DND-41 (cell line): ENCODE measurements at regions not wholly inside any gene's neighbourhood (a gene's known extent, or its start where the extent isn't known, plus 50 kb on each side); places are given as distances from the start of the nearest gene placed in this dataset.

Experiments
- EZH2 ChIP-seq: IDR thresholded peaks from 3 replicates; pipeline ENCODE4 v1.6.1; 2012; ENCODE audit warnings: borderline replicate concordance, low read depth, mild to moderate bottlenecking, moderate library complexity, low read length, inconsistent platforms; ENCODE audit not compliant: severe bottlenecking
- TF ChIP-seq, protein P1 (sequence below): IDR thresholded peaks from 2 replicates; pipeline ENCODE4 v1.5.1; 2012; ENCODE audit warnings: borderline replicate concordance, low read length, moderate library complexity, mild to moderate bottlenecking; ENCODE audit not compliant: poor library complexity, severe bottlenecking; ENCODE audit errors: extremely low read depth

DNA sequence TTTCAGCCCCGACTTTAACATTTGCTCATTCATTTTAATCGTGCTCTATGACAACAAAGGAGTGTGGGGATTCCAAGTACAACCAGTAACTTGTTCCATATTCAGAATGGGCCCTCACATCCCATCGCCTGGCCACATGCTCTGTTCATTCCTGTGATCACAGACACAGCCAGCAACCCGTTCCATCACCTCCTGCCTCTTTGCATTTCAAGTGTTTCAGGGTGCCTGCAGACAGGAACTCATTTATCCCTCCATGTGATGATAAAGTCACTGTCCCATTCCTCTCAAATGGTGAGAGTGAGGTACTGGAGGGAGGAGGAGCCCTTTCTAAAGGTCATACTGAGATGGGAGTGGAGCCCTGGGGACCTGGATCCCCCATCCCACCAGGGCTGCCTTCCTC, 571.1 kb downstream of the MAT2B start:
- TF ChIP-seq, protein P1, sequence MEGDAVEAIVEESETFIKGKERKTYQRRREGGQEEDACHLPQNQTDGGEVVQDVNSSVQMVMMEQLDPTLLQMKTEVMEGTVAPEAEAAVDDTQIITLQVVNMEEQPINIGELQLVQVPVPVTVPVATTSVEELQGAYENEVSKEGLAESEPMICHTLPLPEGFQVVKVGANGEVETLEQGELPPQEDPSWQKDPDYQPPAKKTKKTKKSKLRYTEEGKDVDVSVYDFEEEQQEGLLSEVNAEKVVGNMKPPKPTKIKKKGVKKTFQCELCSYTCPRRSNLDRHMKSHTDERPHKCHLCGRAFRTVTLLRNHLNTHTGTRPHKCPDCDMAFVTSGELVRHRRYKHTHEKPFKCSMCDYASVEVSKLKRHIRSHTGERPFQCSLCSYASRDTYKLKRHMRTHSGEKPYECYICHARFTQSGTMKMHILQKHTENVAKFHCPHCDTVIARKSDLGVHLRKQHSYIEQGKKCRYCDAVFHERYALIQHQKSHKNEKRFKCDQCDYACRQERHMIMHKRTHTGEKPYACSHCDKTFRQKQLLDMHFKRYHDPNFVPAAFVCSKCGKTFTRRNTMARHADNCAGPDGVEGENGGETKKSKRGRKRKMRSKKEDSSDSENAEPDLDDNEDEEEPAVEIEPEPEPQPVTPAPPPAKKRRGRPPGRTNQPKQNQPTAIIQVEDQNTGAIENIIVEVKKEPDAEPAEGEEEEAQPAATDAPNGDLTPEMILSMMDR = no peak
- TF ChIP-seq EZH2 = no peak
